ENCODE measurements at regions not wholly inside any gene's neighbourhood (a gene's known extent, or its start where the extent isn't known, plus 50 kb on each side); places are given as distances from the start of the nearest gene placed in this dataset.

- no peak for TF ChIP-seq CTCF (conservative IDR thresholded peaks at IDR 0.05 in 1 of 2, IDR thresholded peaks at IDR 0.05 in 1 of 2; ENCODE audit: low read depth in 1 of 2, low read length in 2 of 2)
- TF ChIP-seq EZH2 (IDR thresholded peaks at IDR 0.05; ENCODE audit: low read length, missing control alignments), result no peak
Observed at GRCh38 chr3:41117398-41117870, 81.9 kb upstream of the CTNNB1 start.

All from fibroblast of lung (primary cell).